ENCODE measurements at regions not wholly inside any gene's neighbourhood (a gene's known extent, or its start where the extent isn't known, plus 50 kb on each side); places are given as distances from the start of the nearest gene placed in this dataset.

- no peak for TF ChIP-seq CTCF (IDR thresholded peaks at IDR 0.05)
- TF ChIP-seq POLR2A (IDR thresholded peaks at IDR 0.05) = no peak
Measured at GRCh38 chr6:19999319-20000191, 162.4 kb downstream of the ID4 start.

All from tibial nerve (tissue), 3 donors.